ENCODE measurements at regions not wholly inside any gene's neighbourhood (a gene's known extent, or its start where the extent isn't known, plus 50 kb on each side); places are given as distances from the start of the nearest gene placed in this dataset.

DNA sequence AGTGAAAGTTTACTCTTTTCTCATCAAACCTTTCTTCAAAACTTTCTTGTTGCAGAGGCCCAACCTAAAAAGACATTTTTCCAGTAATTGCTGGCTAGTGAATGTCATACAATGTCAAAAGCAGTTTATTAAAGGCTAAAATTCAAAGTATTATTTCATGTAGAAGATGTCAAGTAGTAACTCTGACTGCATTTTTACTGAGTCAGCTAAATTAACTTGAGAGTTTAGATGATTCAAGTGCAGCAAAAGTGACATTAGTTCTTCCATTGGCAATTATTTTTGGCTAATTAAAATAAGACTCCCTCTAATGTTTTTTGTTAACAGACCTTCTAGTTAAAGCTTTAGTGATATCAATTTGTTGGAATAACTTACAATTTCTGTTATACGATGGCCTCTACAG, 1438.5 kb downstream of the GRIK2 start:
- WGBS (ENCODE audit: low lambda C conversion rate) = 81% methylated on average over 1 of the region's 1 CpG
- no peak for DNase-seq
- H3K79me2 ChIP-seq (ENCODE audit: insufficient read depth) = no peaks in the 10 kb centered on the region
- H3K4me2 ChIP-seq = no peak overlapping the region
- H3K27me3 ChIP-seq (ENCODE audit: insufficient read depth) = no peaks in the 10 kb centered on the region
- H3K9ac ChIP-seq = no peak overlapping the region
- no peaks in the 10 kb centered on the region for H3F3A ChIP-seq (replicated peaks; ENCODE audit: insufficient read depth)
- H3K27ac ChIP-seq (ENCODE audit: low read depth in 2 of 2, low read length in 1 of 2) = no peak overlapping the region
- ChIA-PET POLR2A (no interaction called here), CTCF (interaction anchor here (1.7 kb wide), 1 partner anchor 21 kb away, joined by 4 read pairs; no protein-coding TSS in a partner anchor)
- no peaks in the 10 kb centered on the region for H4K20me1 ChIP-seq (ENCODE audit: insufficient read depth)
- no peak overlapping the region for H3K4me3 ChIP-seq (ENCODE audit: low read depth in 2 of 2, low read length in 1 of 2)
- H3K9me3 ChIP-seq = no peaks in the 10 kb centered on the region
- no peaks in the 10 kb centered on the region for H3K4me1 ChIP-seq (ENCODE audit: control insufficient read depth in 1 of 2, insufficient read depth in 2 of 2, low read depth in 1 of 2, low read length in 1 of 2)
- no peak overlapping the region for H2AFZ ChIP-seq (ENCODE audit: low read depth)
- no peaks in the 10 kb centered on the region for H3K9me2 ChIP-seq
- TF ChIP-seq, protein P1, sequence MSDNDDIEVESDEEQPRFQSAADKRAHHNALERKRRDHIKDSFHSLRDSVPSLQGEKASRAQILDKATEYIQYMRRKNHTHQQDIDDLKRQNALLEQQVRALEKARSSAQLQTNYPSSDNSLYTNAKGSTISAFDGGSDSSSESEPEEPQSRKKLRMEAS (IDR thresholded peaks at IDR 0.05; ENCODE audit: low read depth) = no peak
- TF ChIP-seq, protein P2, sequence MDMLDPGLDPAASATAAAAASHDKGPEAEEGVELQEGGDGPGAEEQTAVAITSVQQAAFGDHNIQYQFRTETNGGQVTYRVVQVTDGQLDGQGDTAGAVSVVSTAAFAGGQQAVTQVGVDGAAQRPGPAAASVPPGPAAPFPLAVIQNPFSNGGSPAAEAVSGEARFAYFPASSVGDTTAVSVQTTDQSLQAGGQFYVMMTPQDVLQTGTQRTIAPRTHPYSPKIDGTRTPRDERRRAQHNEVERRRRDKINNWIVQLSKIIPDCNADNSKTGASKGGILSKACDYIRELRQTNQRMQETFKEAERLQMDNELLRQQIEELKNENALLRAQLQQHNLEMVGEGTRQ (IDR thresholded peaks at IDR 0.05; ENCODE audit: borderline replicate concordance, low read depth, low read length) = no peak
- TF ChIP-seq NFIC (IDR thresholded peaks at IDR 0.05; ENCODE audit: borderline replicate concordance) (no peak), FOSL2 (IDR thresholded peaks at IDR 0.05; ENCODE audit: borderline replicate concordance, low read depth) (no peak), JUND (IDR thresholded peaks at IDR 0.05) (no peak), YY1 (IDR thresholded peaks at IDR 0.05; ENCODE audit: low read depth) (no peak), RXRA (IDR thresholded peaks at IDR 0.05; ENCODE audit: borderline replicate concordance, low read depth) (no peak), RFX5 (IDR thresholded peaks at IDR 0.05; ENCODE audit: low read length) (no peak), GABPA (IDR thresholded peaks at IDR 0.05; ENCODE audit: low read depth) (no peak), ELF1 (IDR thresholded peaks at IDR 0.05) (no peak), MXI1 (IDR thresholded peaks at IDR 0.05; ENCODE audit: low read depth, low read length) (no peak)
- TF ChIP-seq, protein P3, sequence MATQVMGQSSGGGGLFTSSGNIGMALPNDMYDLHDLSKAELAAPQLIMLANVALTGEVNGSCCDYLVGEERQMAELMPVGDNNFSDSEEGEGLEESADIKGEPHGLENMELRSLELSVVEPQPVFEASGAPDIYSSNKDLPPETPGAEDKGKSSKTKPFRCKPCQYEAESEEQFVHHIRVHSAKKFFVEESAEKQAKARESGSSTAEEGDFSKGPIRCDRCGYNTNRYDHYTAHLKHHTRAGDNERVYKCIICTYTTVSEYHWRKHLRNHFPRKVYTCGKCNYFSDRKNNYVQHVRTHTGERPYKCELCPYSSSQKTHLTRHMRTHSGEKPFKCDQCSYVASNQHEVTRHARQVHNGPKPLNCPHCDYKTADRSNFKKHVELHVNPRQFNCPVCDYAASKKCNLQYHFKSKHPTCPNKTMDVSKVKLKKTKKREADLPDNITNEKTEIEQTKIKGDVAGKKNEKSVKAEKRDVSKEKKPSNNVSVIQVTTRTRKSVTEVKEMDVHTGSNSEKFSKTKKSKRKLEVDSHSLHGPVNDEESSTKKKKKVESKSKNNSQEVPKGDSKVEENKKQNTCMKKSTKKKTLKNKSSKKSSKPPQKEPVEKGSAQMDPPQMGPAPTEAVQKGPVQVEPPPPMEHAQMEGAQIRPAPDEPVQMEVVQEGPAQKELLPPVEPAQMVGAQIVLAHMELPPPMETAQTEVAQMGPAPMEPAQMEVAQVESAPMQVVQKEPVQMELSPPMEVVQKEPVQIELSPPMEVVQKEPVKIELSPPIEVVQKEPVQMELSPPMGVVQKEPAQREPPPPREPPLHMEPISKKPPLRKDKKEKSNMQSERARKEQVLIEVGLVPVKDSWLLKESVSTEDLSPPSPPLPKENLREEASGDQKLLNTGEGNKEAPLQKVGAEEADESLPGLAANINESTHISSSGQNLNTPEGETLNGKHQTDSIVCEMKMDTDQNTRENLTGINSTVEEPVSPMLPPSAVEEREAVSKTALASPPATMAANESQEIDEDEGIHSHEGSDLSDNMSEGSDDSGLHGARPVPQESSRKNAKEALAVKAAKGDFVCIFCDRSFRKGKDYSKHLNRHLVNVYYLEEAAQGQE (IDR thresholded peaks at IDR 0.05; ENCODE audit: low read depth, low read length) = no peak
- no peaks in the 10 kb centered on the region for H3K36me3 ChIP-seq (replicated peaks in 1 of 2; ENCODE audit: control insufficient read depth in 1 of 2, insufficient read depth in 2 of 2, low read length in 1 of 2)

- Histone ChIP-seq H3K9me2 (no peaks in the 10 kb centered on the region), H3K36me3 (replicated peaks in 1 of 2; ENCODE audit: control insufficient read depth in 1 of 2, insufficient read depth in 2 of 2, low read length in 1 of 2) (no peaks in the 10 kb centered on the region), H3K27ac (ENCODE audit: low read depth in 2 of 2, low read length in 1 of 2) (no peak overlapping the region), H3K4me1 (ENCODE audit: control insufficient read depth in 1 of 2, insufficient read depth in 2 of 2, low read depth in 1 of 2, low read length in 1 of 2) (no peaks in the 10 kb centered on the region), H3K79me2 (ENCODE audit: insufficient read depth) (no peaks in the 10 kb centered on the region), H3K4me3 (ENCODE audit: low read depth in 2 of 2, low read length in 1 of 2) (no peak overlapping the region), H3K9ac (no peak overlapping the region), H3K4me2 (no peak overlapping the region), H2AFZ (ENCODE audit: low read depth) (no peak overlapping the region), H3K27me3 (ENCODE audit: insufficient read depth) (no peaks in the 10 kb centered on the region), H3F3A (replicated peaks; ENCODE audit: insufficient read depth) (no peaks in the 10 kb centered on the region), H3K9me3 (no peaks in the 10 kb centered on the region), H4K20me1 (ENCODE audit: insufficient read depth) (no peaks in the 10 kb centered on the region)
- POLR2A ChIA-PET = no interaction called here
- WGBS (ENCODE audit: low lambda C conversion rate) = 47% methylated on average over 2 of the region's 2 CpGs
- CTCF ChIA-PET = no interaction called here
- no peak for DNase-seq
- TF ChIP-seq, protein P4, sequence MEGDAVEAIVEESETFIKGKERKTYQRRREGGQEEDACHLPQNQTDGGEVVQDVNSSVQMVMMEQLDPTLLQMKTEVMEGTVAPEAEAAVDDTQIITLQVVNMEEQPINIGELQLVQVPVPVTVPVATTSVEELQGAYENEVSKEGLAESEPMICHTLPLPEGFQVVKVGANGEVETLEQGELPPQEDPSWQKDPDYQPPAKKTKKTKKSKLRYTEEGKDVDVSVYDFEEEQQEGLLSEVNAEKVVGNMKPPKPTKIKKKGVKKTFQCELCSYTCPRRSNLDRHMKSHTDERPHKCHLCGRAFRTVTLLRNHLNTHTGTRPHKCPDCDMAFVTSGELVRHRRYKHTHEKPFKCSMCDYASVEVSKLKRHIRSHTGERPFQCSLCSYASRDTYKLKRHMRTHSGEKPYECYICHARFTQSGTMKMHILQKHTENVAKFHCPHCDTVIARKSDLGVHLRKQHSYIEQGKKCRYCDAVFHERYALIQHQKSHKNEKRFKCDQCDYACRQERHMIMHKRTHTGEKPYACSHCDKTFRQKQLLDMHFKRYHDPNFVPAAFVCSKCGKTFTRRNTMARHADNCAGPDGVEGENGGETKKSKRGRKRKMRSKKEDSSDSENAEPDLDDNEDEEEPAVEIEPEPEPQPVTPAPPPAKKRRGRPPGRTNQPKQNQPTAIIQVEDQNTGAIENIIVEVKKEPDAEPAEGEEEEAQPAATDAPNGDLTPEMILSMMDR (IDR thresholded peaks at IDR 0.05) = no peak
- TF ChIP-seq, protein P2 (IDR thresholded peaks at IDR 0.05; ENCODE audit: borderline replicate concordance, low read depth, low read length) = no peak
- TF ChIP-seq, protein P1 (IDR thresholded peaks at IDR 0.05; ENCODE audit: low read depth) = no peak
- TF ChIP-seq FOXJ3 (CRISPR knock-in tag; IDR thresholded peaks at IDR 0.05) (no peak), TCF12 (IDR thresholded peaks at IDR 0.05) (no peak), IRF3 (IDR thresholded peaks at IDR 0.05; ENCODE audit: low read depth, low read length) (no peak), POLR2AphosphoS5 (IDR thresholded peaks at IDR 0.05; ENCODE audit: low read depth, low read length) (no peak), JUND (IDR thresholded peaks at IDR 0.05) (no peak), NFIC (IDR thresholded peaks at IDR 0.05; ENCODE audit: borderline replicate concordance) (no peak), NRF1 (IDR thresholded peaks at IDR 0.05; ENCODE audit: low read depth, low read length) (no peak), MEF2A (IDR thresholded peaks at IDR 0.05; ENCODE audit: borderline replicate concordance, low read depth) (no peak), GABPA (IDR thresholded peaks at IDR 0.05; ENCODE audit: low read depth) (no peak), RAD21 (IDR thresholded peaks at IDR 0.05; ENCODE audit: low read length) (no peak), FOSL2 (IDR thresholded peaks at IDR 0.05; ENCODE audit: borderline replicate concordance, low read depth) (no peak)
Measured at GRCh38 chr6:102820098-102820497, 1426.6 kb downstream of the GRIK2 start.
